Neural cell (in vitro differentiated cells): ENCODE measurements at regions not wholly inside any gene's neighbourhood (a gene's known extent, or its start where the extent isn't known, plus 50 kb on each side); places are given as distances from the start of the nearest gene placed in this dataset.

Experiments used
- EP300 ChIP-seq: fragments of 450-650 bp; conservative IDR thresholded peaks from 2 replicates; pipeline ENCODE4 v1.6.1; 2014; ENCODE audit warnings: antibody characterized with exemption, mild to moderate bottlenecking, moderate library complexity; ENCODE audit not compliant: poor library complexity, severe bottlenecking
- EZH2 ChIP-seq: fragments of 200-600, 300-800 bp; shearing (Covaris generic), sonication (generic); IDR thresholded peaks from 2 replicates; pipeline ENCODE4 v1.6.1; 2014; ENCODE audit warnings: antibody characterized with exemption, low read length, borderline replicate concordance, mild to moderate bottlenecking; ENCODE audit not compliant: insufficient read depth, poor library complexity, severe bottlenecking
- MXI1 ChIP-seq: fragments of 450-650 bp; conservative IDR thresholded peaks from 2 replicates; pipeline ENCODE4 v1.6.1; 2014; ENCODE audit warnings: antibody characterized with exemption, mild to moderate bottlenecking; ENCODE audit not compliant: poor library complexity, severe bottlenecking
- POLR2AphosphoS5 ChIP-seq: IDR thresholded peaks from 2 replicates; pipeline ENCODE4 v1.6.1; 2012
- RAD21 ChIP-seq: fragments of 450-650 bp; conservative IDR thresholded peaks from 2 replicates; pipeline ENCODE4 v1.6.1; 2014; ENCODE audit warnings: antibody characterized with exemption, mild to moderate bottlenecking, moderate library complexity
- SMC3 ChIP-seq: fragments of 450-650 bp; conservative IDR thresholded peaks from 2 replicates; pipeline ENCODE4 v1.6.1; 2014; ENCODE audit warnings: antibody characterized with exemption, mild to moderate bottlenecking, moderate library complexity; ENCODE audit not compliant: poor library complexity
- TAF1 ChIP-seq: IDR thresholded peaks from 2 replicates; pipeline ENCODE4 v1.6.1; 2012; ENCODE audit warnings: low read depth
- TF ChIP-seq, protein P1 (sequence below): fragments of 450-650 bp; IDR thresholded peaks from 2 replicates; pipeline ENCODE4 v1.5.1; 2014; ENCODE audit warnings: antibody characterized with exemption, mild to moderate bottlenecking, moderate library complexity; ENCODE audit not compliant: poor library complexity, severe bottlenecking
- TF ChIP-seq, protein P2 (sequence below): IDR thresholded peaks from 2 replicates; pipeline ENCODE4 v1.6.1; 2012; ENCODE audit warnings: borderline replicate concordance

DNA sequence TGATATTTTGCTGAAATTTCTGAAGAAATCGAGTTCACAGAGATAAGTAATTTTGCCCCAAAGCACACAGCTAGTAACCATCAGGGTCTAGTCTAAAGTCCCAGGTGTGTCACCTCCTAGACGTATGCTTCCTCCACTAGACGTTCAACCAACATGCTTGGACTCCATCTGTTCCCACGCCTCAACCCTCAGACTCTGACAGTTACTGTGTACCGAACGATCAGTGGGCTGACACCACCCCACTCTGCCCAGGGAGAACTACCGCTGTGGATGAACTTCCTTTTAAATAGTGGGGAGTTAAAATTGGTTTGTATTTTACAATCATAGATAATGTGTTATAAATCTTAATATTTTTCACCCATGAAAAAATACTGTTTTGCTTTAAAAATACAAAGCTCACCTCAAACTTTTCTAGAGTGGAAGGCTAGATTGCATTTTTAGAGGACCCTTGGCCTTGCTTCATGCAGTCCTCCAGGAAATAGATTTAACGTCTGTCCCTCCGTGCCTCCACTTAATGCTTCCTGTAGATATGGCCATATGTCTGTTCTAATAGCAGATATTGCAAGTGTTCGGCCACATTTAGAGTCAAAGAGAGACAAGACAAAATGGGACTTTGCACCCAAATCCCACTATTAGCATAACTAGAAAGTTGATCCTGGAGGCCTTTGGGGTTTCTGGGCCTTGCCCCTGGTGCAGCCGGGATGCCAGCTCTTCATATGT is 91.4 kb upstream of the ZPBP start:
- TF ChIP-seq, protein P1, sequence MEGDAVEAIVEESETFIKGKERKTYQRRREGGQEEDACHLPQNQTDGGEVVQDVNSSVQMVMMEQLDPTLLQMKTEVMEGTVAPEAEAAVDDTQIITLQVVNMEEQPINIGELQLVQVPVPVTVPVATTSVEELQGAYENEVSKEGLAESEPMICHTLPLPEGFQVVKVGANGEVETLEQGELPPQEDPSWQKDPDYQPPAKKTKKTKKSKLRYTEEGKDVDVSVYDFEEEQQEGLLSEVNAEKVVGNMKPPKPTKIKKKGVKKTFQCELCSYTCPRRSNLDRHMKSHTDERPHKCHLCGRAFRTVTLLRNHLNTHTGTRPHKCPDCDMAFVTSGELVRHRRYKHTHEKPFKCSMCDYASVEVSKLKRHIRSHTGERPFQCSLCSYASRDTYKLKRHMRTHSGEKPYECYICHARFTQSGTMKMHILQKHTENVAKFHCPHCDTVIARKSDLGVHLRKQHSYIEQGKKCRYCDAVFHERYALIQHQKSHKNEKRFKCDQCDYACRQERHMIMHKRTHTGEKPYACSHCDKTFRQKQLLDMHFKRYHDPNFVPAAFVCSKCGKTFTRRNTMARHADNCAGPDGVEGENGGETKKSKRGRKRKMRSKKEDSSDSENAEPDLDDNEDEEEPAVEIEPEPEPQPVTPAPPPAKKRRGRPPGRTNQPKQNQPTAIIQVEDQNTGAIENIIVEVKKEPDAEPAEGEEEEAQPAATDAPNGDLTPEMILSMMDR = no peak
- no peak for TF ChIP-seq SMC3
- no peak for TF ChIP-seq EP300
- no peak for TF ChIP-seq EZH2
- TF ChIP-seq RAD21 = no peak
- TF ChIP-seq POLR2AphosphoS5 = no peak
- TF ChIP-seq MXI1 = no peak
- no peak for TF ChIP-seq TAF1
- TF ChIP-seq, protein P2, sequence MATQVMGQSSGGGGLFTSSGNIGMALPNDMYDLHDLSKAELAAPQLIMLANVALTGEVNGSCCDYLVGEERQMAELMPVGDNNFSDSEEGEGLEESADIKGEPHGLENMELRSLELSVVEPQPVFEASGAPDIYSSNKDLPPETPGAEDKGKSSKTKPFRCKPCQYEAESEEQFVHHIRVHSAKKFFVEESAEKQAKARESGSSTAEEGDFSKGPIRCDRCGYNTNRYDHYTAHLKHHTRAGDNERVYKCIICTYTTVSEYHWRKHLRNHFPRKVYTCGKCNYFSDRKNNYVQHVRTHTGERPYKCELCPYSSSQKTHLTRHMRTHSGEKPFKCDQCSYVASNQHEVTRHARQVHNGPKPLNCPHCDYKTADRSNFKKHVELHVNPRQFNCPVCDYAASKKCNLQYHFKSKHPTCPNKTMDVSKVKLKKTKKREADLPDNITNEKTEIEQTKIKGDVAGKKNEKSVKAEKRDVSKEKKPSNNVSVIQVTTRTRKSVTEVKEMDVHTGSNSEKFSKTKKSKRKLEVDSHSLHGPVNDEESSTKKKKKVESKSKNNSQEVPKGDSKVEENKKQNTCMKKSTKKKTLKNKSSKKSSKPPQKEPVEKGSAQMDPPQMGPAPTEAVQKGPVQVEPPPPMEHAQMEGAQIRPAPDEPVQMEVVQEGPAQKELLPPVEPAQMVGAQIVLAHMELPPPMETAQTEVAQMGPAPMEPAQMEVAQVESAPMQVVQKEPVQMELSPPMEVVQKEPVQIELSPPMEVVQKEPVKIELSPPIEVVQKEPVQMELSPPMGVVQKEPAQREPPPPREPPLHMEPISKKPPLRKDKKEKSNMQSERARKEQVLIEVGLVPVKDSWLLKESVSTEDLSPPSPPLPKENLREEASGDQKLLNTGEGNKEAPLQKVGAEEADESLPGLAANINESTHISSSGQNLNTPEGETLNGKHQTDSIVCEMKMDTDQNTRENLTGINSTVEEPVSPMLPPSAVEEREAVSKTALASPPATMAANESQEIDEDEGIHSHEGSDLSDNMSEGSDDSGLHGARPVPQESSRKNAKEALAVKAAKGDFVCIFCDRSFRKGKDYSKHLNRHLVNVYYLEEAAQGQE = no peak
